ENCODE measurements at regions not wholly inside any gene's neighbourhood (a gene's known extent, or its start where the extent isn't known, plus 50 kb on each side); places are given as distances from the start of the nearest gene placed in this dataset.

DNA sequence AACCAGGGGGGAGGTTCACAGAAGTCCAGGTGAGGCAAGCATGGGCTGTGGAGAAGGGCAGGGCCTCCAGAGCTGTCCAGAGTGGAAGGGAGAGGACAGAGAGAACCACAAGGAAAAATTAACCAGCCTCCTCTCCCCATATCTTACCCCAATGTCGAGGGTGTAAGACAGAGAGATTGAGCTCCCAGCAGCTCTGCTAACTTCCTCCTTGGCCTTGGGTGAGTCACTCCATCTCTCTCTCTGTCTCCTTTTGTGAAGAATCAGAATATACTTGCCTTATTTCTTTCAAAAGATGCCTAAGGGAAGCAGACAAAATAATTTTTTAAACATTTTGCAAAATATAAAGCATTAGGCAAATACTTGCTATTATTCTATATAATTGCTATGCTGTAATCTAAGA is 58.3 kb upstream of the IYD start:
- TF ChIP-seq, protein P1, sequence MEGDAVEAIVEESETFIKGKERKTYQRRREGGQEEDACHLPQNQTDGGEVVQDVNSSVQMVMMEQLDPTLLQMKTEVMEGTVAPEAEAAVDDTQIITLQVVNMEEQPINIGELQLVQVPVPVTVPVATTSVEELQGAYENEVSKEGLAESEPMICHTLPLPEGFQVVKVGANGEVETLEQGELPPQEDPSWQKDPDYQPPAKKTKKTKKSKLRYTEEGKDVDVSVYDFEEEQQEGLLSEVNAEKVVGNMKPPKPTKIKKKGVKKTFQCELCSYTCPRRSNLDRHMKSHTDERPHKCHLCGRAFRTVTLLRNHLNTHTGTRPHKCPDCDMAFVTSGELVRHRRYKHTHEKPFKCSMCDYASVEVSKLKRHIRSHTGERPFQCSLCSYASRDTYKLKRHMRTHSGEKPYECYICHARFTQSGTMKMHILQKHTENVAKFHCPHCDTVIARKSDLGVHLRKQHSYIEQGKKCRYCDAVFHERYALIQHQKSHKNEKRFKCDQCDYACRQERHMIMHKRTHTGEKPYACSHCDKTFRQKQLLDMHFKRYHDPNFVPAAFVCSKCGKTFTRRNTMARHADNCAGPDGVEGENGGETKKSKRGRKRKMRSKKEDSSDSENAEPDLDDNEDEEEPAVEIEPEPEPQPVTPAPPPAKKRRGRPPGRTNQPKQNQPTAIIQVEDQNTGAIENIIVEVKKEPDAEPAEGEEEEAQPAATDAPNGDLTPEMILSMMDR (conservative IDR thresholded peaks at IDR 0.05; ENCODE audit: low read length) = no peak
- no peak for TF ChIP-seq EZH2phosphoT487 (IDR thresholded peaks at IDR 0.05; ENCODE audit: borderline replicate concordance)
